ENCODE measurements at regions not wholly inside any gene's neighbourhood (a gene's known extent, or its start where the extent isn't known, plus 50 kb on each side); places are given as distances from the start of the nearest gene placed in this dataset.
A peak's percentile ranks its signal among the peaks of the same experiment; 100 is the strongest.

DNA sequence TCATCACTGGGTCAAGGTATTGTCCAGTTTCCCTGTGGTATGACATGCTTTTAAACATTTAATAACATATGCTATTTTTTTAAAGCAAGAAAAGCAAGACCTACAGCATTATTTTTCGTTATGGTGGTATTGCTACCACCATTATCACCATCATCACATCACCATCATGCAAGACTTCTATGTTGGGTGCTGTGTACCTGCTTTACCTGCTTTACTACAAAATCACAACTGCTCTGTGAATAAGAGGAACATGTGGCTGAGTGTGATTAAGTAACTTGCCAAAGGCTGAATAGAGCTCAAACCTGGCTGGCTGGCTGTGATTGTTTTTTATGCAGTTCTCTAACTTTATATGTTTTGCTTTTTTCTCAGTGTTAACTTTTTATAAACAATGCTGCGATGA, 140.8 kb upstream of the CLINT1 start:
- no peak overlapping the region for H3K4me3 ChIP-seq (replicated peaks in 1 of 3)
- no peaks in the 10 kb centered on the region for H3K9me3 ChIP-seq
- no peaks in the 10 kb centered on the region for H3K4me1 ChIP-seq
- DNase-seq, result no peak
- TF ChIP-seq, protein P1, sequence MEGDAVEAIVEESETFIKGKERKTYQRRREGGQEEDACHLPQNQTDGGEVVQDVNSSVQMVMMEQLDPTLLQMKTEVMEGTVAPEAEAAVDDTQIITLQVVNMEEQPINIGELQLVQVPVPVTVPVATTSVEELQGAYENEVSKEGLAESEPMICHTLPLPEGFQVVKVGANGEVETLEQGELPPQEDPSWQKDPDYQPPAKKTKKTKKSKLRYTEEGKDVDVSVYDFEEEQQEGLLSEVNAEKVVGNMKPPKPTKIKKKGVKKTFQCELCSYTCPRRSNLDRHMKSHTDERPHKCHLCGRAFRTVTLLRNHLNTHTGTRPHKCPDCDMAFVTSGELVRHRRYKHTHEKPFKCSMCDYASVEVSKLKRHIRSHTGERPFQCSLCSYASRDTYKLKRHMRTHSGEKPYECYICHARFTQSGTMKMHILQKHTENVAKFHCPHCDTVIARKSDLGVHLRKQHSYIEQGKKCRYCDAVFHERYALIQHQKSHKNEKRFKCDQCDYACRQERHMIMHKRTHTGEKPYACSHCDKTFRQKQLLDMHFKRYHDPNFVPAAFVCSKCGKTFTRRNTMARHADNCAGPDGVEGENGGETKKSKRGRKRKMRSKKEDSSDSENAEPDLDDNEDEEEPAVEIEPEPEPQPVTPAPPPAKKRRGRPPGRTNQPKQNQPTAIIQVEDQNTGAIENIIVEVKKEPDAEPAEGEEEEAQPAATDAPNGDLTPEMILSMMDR (IDR thresholded peaks at IDR 0.05), result no peak
- no peak for TF ChIP-seq POLR2A (IDR thresholded peaks at IDR 0.05)
- H3K36me3 ChIP-seq, result no peaks in the 10 kb centered on the region
- no peak overlapping the region for H3K27ac ChIP-seq
- no peaks in the 10 kb centered on the region for H3K27me3 ChIP-seq
- intact Hi-C loops (cut with DNase I), result loop anchor here (5.0 kb wide), 1 partner anchor 187 kb away; no protein-coding TSS in a partner anchor
- 87 to 92% methylated on average over 2 of the region's 2 CpGs for WGBS, 2 donors

DNA sequence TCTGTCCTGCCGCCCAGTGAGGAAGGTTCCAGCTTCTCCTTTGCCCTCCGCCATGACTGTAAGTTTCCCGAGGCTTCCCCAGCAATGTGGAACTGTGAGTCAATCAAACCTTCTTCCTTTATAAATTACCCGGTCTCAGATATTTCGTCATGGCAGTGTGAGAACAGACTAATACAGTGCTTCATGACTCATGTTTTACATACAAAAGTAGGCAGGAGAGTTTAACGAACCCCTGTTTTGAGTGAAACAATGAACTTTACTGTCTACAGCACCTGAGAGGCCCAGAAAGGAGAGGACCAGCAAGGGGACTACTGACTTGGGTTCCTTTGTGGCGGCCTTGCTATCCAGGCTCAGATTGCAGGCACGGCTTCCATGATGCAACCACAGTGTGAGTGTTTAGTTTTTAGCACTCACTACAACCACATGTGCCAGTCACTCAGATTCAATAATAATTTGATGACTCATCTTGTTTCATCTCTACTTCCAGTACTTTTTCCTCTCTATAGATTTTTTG, 139.1 kb upstream of the CLINT1 start:
- intact Hi-C loops (cut with DNase I), result loop anchor here (5.0 kb wide), 1 partner anchor 186 kb away; no protein-coding TSS in a partner anchor
- WGBS, 2 donors, result 92 to 93% methylated on average over 8 of the region's 8 CpGs

DNA sequence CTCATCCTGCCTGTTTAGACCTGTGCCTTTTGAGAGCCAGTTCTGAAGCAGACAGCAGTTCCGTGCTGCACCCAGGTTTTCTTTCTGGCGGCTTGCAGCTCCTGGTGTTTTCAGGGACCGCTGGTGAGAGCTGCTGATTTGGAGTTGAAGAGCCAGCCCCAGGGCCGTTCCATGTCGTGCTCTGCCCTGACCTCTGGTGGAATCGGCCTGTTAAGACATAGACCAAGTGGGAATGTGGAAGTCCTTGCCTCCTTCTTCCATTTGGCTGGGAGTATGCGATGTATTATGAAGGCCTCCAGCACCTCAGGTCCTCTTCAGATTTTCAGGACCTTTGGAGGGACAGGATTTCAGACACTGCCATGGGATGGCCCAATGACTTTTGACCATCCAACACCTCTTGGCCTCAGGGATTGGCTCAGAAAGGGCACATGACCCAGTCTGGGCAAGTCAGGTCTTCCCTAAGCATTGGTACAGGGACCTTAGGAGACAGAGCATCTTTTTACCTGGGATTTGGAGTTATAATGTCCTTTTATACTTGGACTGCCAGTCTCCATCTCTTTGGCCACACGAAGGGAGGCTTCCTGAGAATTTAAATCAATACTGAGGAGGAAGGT, 136.1 kb upstream of the CLINT1 start:
- H3K27me3 ChIP-seq, result no peaks in the 10 kb centered on the region
- WGBS, 2 donors, result 20 to 22% methylated on average over 8 of the region's 8 CpGs
- no peak overlapping the region for H3K27ac ChIP-seq
- DNase-seq, result peak; percentile 79 to 86
- no peak overlapping the region for H3K4me3 ChIP-seq (replicated peaks in 1 of 3)
- no peaks in the 10 kb centered on the region for H3K9me3 ChIP-seq
- no peaks in the 10 kb centered on the region for H3K4me1 ChIP-seq
- intact Hi-C loops (cut with DNase I), result loop anchor here (5.0 kb wide), 1 partner anchor 183 kb away; no protein-coding TSS in a partner anchor
- TF ChIP-seq, protein P1 (IDR thresholded peaks at IDR 0.05), result peak; percentile 42 to 89 (median 82)
- no peak for TF ChIP-seq POLR2A (IDR thresholded peaks at IDR 0.05)
- no peaks in the 10 kb centered on the region for H3K36me3 ChIP-seq

More for the DNA sequence above, 139.1 kb upstream of the CLINT1 start:
- Histone ChIP-seq H3K4me3 (replicated peaks in 1 of 3) (no peak overlapping the region), H3K27me3 (no peaks in the 10 kb centered on the region), H3K27ac (no peak overlapping the region), H3K4me1 (no peaks in the 10 kb centered on the region), H3K36me3 (no peaks in the 10 kb centered on the region), H3K9me3 (no peaks in the 10 kb centered on the region)
- no peak for DNase-seq
- no peak for TF ChIP-seq POLR2A (IDR thresholded peaks at IDR 0.05)
- TF ChIP-seq, protein P1 (IDR thresholded peaks at IDR 0.05), result no peak

DNA sequence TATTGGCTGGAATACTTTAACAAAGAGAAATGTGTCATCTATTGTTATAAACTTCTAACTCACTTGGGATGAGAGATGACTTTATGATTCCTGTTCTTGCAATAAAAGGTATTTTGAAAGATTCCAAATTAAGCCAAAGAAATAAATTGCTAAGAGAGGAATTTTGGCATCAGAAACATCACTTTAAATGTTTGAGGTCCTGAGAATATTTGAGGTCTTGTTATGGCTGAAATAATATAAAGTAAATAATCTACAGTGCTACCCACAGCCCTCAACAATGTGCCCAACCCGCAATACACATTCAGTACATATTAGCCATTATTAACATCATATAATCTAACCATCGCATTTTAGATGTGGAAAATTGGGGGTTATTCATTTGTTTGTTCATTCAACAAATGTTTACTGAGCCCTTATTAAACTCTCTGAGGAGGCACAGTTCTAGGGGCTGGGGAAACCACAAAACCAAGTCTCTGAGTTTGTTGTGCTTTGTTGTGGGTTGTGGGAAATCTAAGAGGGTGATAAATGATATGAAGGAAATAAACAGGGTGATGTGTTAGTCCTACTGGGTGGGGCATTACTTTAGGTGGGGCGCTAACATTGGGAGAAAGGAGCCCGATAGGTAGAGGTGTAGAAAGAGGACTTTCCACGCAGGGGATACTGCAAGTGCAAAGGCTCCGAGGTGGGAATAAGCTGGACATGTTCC, 135.2 kb upstream of the CLINT1 start:
- intact Hi-C loops (cut with DNase I), result no loop called here
- no peak for DNase-seq
- no peak overlapping the region for H3K4me3 ChIP-seq (replicated peaks in 1 of 3)
- no peaks in the 10 kb centered on the region for H3K4me1 ChIP-seq
- TF ChIP-seq POLR2A (IDR thresholded peaks at IDR 0.05), result no peak
- TF ChIP-seq, protein P1 (IDR thresholded peaks at IDR 0.05), result no peak
- H3K27ac ChIP-seq, result no peak overlapping the region
- no peaks in the 10 kb centered on the region for H3K9me3 ChIP-seq
- H3K36me3 ChIP-seq, result no peaks in the 10 kb centered on the region
- WGBS, 2 donors, result 84 to 87% methylated on average over 6 of the region's 6 CpGs
- no peaks in the 10 kb centered on the region for H3K27me3 ChIP-seq

GRCh38 chr5:157993201-157993600, 134.3 kb upstream of the CLINT1 start:
- TF ChIP-seq, protein P1 (IDR thresholded peaks at IDR 0.05), result no peak
- TF ChIP-seq POLR2A (IDR thresholded peaks at IDR 0.05), result no peak
- DNase-seq, result no peak
- H3K27ac ChIP-seq, result no peak overlapping the region
- 89 to 93% methylated on average over 2 of the region's 2 CpGs for WGBS, 2 donors
- H3K9me3 ChIP-seq, result no peaks in the 10 kb centered on the region
- no peaks in the 10 kb centered on the region for H3K36me3 ChIP-seq
- H3K4me1 ChIP-seq, result no peaks in the 10 kb centered on the region
- intact Hi-C loops (cut with DNase I), result no loop called here
- H3K27me3 ChIP-seq, result no peaks in the 10 kb centered on the region
- no peak overlapping the region for H3K4me3 ChIP-seq (replicated peaks in 1 of 3)

Measured in thyroid gland (tissue), 4 donors.